HG03565 (cell line): ENCODE measurements at regions not wholly inside any gene's neighbourhood (a gene's known extent, or its start where the extent isn't known, plus 50 kb on each side); places are given as distances from the start of the nearest gene placed in this dataset.

Source experiments
- ATAC-seq: cut with Tn5 transposase; IDR thresholded peaks from one replicate; pipeline ENCODE4 v1.9.1; 2021; ENCODE audit warnings: mild to moderate bottlenecking, moderate library complexity; ENCODE audit not compliant: unreplicated experiment

GRCh38 chr18:28972333-28972907 lies 795.5 kb upstream of the CDH2 start:
- no peak for ATAC-seq

- no peak for ATAC-seq
These were observed 786.6 kb upstream of the CDH2 start for GRCh38 chr18:28963481-28963880.

GRCh38 chr18:28961669-28962228 lies 784.8 kb upstream of the CDH2 start:
- ATAC-seq: no peak

GRCh38 chr18:28960146-28960545 lies 783.2 kb upstream of the CDH2 start:
- ATAC-seq: no peak

- no peak for ATAC-seq
These were observed 775.4 kb upstream of the CDH2 start for GRCh38 chr18:28952339-28952738.

- no peak for ATAC-seq
These were observed 771.0 kb upstream of the CDH2 start for GRCh38 chr18:28947900-28948299.

- ATAC-seq: no peak
These were observed 769.5 kb upstream of the CDH2 start for GRCh38 chr18:28946471-28946870.

- ATAC-seq: no peak
These were observed 746.0 kb upstream of the CDH2 start for GRCh38 chr18:28922936-28923335.

- ATAC-seq: no peak
These were observed 739.5 kb upstream of the CDH2 start for GRCh38 chr18:28916456-28916855.

- ATAC-seq: no peak
These were observed 728.6 kb upstream of the CDH2 start for GRCh38 chr18:28905509-28905908.

GRCh38 chr18:28904789-28905364 lies 727.9 kb upstream of the CDH2 start:
- no peak for ATAC-seq

- ATAC-seq: no peak
These were observed 726.4 kb upstream of the CDH2 start for GRCh38 chr18:28903306-28903705.

GRCh38 chr18:28890791-28891190 lies 713.9 kb upstream of the CDH2 start:
- ATAC-seq: no peak

- no peak for ATAC-seq
These were observed 707.4 kb upstream of the CDH2 start for GRCh38 chr18:28884304-28884703.

- ATAC-seq: no peak
These were observed 703.9 kb upstream of the CDH2 start for GRCh38 chr18:28880856-28881255.

GRCh38 chr18:28875059-28875458 lies 698.1 kb upstream of the CDH2 start:
- ATAC-seq: no peak

GRCh38 chr18:28863396-28863795 lies 686.5 kb upstream of the CDH2 start:
- no peak for ATAC-seq

GRCh38 chr18:28858248-28858647 lies 681.3 kb upstream of the CDH2 start:
- ATAC-seq: no peak

GRCh38 chr18:28855989-28856388 lies 679.1 kb upstream of the CDH2 start:
- no peak for ATAC-seq

GRCh38 chr18:28855524-28855923 lies 678.6 kb upstream of the CDH2 start:
- ATAC-seq: no peak

GRCh38 chr18:28854964-28855363 lies 678.0 kb upstream of the CDH2 start:
- no peak for ATAC-seq

- ATAC-seq: no peak
These were observed 670.0 kb upstream of the CDH2 start for GRCh38 chr18:28846958-28847357.

GRCh38 chr18:28837100-28837499 lies 660.2 kb upstream of the CDH2 start:
- ATAC-seq: no peak
